Keratinocyte (primary cell): ENCODE measurements at regions not wholly inside any gene's neighbourhood (a gene's known extent, or its start where the extent isn't known, plus 50 kb on each side); places are given as distances from the start of the nearest gene placed in this dataset.

Experiments
- EZH2 ChIP-seq: IDR thresholded peaks from one replicate; pipeline ENCODE4 v1.6.1; 2012; ENCODE audit warnings: inconsistent platforms, mild to moderate bottlenecking, low read length, moderate library complexity
- TF ChIP-seq, protein P1 (sequence below), 3 experiments: IDR thresholded peaks in 1 of 3; conservative IDR thresholded peaks in 1 of 3; optimal IDR thresholded peaks in 1 of 3; 2 replicates in 2 of 3; 3 replicates in 1 of 3; pipeline versions ENCODE3 to v1.5.1; 2011; ENCODE audit warnings: low read length in 3 of 3, mild to moderate bottlenecking in 3 of 3, moderate library complexity in 2 of 3, control low read depth in 1 of 3, inconsistent platforms in 1 of 3; ENCODE audit not compliant: insufficient read depth in 2 of 3; ENCODE audit errors: extremely low read depth in 1 of 3

DNA sequence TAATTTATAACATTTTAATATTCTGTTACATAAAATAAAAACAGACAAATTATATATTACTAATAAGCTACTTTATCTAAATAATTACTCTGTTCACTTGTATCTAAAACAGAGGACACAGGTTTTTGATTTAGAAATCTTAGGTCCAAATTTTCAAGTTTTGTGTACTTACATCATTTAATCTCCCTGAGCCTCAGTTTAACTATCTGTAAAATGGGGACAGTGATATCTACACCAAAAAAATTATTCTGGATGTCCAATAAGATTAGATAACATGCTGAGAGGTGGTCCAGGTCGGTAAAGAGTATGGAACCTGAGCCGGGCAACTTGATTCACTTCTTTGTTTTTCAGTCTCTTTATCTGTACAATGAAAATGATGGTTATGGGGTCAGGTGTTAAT is 263.8 kb upstream of the CDIN1 start:
- TF ChIP-seq, protein P1, sequence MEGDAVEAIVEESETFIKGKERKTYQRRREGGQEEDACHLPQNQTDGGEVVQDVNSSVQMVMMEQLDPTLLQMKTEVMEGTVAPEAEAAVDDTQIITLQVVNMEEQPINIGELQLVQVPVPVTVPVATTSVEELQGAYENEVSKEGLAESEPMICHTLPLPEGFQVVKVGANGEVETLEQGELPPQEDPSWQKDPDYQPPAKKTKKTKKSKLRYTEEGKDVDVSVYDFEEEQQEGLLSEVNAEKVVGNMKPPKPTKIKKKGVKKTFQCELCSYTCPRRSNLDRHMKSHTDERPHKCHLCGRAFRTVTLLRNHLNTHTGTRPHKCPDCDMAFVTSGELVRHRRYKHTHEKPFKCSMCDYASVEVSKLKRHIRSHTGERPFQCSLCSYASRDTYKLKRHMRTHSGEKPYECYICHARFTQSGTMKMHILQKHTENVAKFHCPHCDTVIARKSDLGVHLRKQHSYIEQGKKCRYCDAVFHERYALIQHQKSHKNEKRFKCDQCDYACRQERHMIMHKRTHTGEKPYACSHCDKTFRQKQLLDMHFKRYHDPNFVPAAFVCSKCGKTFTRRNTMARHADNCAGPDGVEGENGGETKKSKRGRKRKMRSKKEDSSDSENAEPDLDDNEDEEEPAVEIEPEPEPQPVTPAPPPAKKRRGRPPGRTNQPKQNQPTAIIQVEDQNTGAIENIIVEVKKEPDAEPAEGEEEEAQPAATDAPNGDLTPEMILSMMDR (optimal IDR thresholded peaks at IDR 0.05 in 1 of 3, IDR thresholded peaks at IDR 0.05 in 1 of 3, conservative IDR thresholded peaks at IDR 0.05 in 1 of 3; ENCODE audit: extremely low read depth in 1 of 3, insufficient read depth in 2 of 3, low read length in 3 of 3) = no peak
- TF ChIP-seq EZH2 = no peak
